WTC11 (cell line): ENCODE measurements at regions not wholly inside any gene's neighbourhood (a gene's known extent, or its start where the extent isn't known, plus 50 kb on each side); places are given as distances from the start of the nearest gene placed in this dataset.

Source experiments
- CBFB ChIP-seq: sonication (generic); formaldehyde crosslinking; IDR thresholded peaks from 2 replicates; pipeline ENCODE4 v1.8.1; 2022; ENCODE audit warnings: mild to moderate bottlenecking, low read depth, missing genetic modification reagents
- CREB1 ChIP-seq: sonication (generic); formaldehyde crosslinking; IDR thresholded peaks from 2 replicates; pipeline ENCODE4 v1.8.0; 2023; ENCODE audit warnings: mild to moderate bottlenecking, missing genetic modification reagents
- CREM ChIP-seq: sonication (generic); formaldehyde crosslinking; IDR thresholded peaks from 2 replicates; pipeline ENCODE4 v1.8.1; 2022; ENCODE audit warnings: mild to moderate bottlenecking, missing genetic modification reagents, moderate library complexity
- ELF4 ChIP-seq: sonication (generic); formaldehyde crosslinking; IDR thresholded peaks from 2 replicates; pipeline ENCODE4 v1.8.1; 2022; ENCODE audit warnings: low read depth, mild to moderate bottlenecking, moderate library complexity, missing genetic modification reagents
- FOXP1 ChIP-seq: sonication (generic); formaldehyde crosslinking; IDR thresholded peaks from 2 replicates; pipeline ENCODE4 v1.8.0; 2022; ENCODE audit warnings: missing genetic modification reagents, mild to moderate bottlenecking, moderate library complexity, borderline replicate concordance
- NFE2L1 ChIP-seq: sonication (generic); formaldehyde crosslinking; IDR thresholded peaks from 2 replicates; pipeline ENCODE4 v1.8.1; 2023; ENCODE audit warnings: missing genetic modification reagents
- TCF7 ChIP-seq: sonication (generic); formaldehyde crosslinking; IDR thresholded peaks from 2 replicates; pipeline ENCODE4 v1.8.0; 2022; ENCODE audit warnings: mild to moderate bottlenecking, low read depth, missing genetic modification reagents, moderate library complexity
- TF ChIP-seq, protein P1 (sequence below): fragments of 200-600 bp; IDR thresholded peaks from 2 replicates; pipeline ENCODE4 v1.8.0; 2022; ENCODE audit warnings: antibody characterized with exemption
- TF ChIP-seq, protein P2 (sequence below): sonication (generic); formaldehyde crosslinking; IDR thresholded peaks from 2 replicates; pipeline ENCODE4 v1.8.0; 2022; ENCODE audit warnings: missing genetic modification reagents
- TF ChIP-seq, protein P3 (sequence below): sonication (generic); formaldehyde crosslinking; IDR thresholded peaks from 2 replicates; pipeline ENCODE4 v1.8.1; 2023; ENCODE audit warnings: mild to moderate bottlenecking, missing genetic modification reagents, moderate library complexity
- TF ChIP-seq, protein P4 (sequence below): sonication (generic); formaldehyde crosslinking; IDR thresholded peaks from 2 replicates; pipeline ENCODE4 v1.8.0; 2023; ENCODE audit warnings: missing genetic modification reagents
- TF ChIP-seq, protein P5 (sequence below): sonication (generic); formaldehyde crosslinking; IDR thresholded peaks from 2 replicates; pipeline ENCODE4 v1.8.0; 2022; ENCODE audit warnings: mild to moderate bottlenecking, missing genetic modification reagents

DNA sequence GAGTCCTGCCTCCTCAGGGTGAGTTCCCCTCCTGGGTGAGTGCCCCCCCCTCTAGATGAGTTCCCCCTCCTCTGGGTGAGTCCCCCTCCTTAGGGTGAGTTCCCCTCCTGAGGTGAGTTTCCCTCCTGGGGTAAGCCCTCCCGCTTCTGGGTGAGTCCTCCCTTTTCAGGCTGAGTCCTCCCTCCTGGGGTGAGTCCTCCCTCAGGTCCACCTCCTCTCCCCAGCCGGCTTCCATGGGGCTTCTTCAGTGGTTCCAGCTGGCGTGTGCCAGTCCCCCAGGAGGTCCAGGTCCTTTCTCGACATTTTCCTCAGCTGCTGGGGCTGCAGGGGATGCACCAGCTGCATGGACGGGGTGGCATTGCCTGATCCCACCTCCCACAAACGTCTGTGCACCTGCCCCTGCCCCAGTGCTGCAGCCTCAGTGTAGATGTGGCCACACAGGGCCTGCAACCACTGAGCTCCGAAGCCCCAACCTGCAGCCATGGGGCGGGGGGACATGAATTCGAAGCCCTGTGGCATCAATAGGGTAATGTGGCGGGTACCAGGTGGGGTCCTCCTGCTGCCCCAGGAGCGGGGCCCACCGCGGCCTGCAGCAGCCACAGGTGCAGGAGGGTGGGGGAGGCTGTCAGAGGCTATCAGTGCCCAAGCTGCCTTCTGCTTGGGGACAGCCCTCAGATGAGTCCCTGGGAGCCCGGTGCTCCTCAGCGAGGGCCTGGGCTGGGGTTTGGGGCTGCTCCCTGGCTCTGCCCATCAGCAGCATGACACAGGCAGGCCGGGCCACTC lies 101.3 kb upstream of the FGF3 start:
- no peak for TF ChIP-seq CBFB (CRISPR knock-in tag)
- TF ChIP-seq, protein P1, sequence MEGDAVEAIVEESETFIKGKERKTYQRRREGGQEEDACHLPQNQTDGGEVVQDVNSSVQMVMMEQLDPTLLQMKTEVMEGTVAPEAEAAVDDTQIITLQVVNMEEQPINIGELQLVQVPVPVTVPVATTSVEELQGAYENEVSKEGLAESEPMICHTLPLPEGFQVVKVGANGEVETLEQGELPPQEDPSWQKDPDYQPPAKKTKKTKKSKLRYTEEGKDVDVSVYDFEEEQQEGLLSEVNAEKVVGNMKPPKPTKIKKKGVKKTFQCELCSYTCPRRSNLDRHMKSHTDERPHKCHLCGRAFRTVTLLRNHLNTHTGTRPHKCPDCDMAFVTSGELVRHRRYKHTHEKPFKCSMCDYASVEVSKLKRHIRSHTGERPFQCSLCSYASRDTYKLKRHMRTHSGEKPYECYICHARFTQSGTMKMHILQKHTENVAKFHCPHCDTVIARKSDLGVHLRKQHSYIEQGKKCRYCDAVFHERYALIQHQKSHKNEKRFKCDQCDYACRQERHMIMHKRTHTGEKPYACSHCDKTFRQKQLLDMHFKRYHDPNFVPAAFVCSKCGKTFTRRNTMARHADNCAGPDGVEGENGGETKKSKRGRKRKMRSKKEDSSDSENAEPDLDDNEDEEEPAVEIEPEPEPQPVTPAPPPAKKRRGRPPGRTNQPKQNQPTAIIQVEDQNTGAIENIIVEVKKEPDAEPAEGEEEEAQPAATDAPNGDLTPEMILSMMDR: no peak
- TF ChIP-seq, protein P2, sequence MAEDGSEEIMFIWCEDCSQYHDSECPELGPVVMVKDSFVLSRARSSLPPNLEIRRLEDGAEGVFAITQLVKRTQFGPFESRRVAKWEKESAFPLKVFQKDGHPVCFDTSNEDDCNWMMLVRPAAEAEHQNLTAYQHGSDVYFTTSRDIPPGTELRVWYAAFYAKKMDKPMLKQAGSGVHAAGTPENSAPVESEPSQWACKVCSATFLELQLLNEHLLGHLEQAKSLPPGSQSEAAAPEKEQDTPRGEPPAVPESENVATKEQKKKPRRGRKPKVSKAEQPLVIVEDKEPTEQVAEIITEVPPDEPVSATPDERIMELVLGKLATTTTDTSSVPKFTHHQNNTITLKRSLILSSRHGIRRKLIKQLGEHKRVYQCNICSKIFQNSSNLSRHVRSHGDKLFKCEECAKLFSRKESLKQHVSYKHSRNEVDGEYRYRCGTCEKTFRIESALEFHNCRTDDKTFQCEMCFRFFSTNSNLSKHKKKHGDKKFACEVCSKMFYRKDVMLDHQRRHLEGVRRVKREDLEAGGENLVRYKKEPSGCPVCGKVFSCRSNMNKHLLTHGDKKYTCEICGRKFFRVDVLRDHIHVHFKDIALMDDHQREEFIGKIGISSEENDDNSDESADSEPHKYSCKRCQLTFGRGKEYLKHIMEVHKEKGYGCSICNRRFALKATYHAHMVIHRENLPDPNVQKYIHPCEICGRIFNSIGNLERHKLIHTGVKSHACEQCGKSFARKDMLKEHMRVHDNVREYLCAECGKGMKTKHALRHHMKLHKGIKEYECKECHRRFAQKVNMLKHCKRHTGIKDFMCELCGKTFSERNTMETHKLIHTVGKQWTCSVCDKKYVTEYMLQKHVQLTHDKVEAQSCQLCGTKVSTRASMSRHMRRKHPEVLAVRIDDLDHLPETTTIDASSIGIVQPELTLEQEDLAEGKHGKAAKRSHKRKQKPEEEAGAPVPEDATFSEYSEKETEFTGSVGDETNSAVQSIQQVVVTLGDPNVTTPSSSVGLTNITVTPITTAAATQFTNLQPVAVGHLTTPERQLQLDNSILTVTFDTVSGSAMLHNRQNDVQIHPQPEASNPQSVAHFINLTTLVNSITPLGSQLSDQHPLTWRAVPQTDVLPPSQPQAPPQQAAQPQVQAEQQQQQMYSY (CRISPR knock-in tag): no peak
- no peak for TF ChIP-seq CREM
- TF ChIP-seq FOXP1 (CRISPR knock-in tag): no peak
- TF ChIP-seq ELF4: no peak
- TF ChIP-seq, protein P3, sequence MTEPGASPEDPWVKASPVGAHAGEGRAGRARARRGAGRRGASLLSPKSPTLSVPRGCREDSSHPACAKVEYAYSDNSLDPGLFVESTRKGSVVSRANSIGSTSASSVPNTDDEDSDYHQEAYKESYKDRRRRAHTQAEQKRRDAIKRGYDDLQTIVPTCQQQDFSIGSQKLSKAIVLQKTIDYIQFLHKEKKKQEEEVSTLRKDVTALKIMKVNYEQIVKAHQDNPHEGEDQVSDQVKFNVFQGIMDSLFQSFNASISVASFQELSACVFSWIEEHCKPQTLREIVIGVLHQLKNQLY: no peak
- TF ChIP-seq TCF7 (CRISPR knock-in tag): no peak
- TF ChIP-seq NFE2L1 (CRISPR knock-in tag): no peak
- TF ChIP-seq CREB1: no peak
- TF ChIP-seq, protein P4, sequence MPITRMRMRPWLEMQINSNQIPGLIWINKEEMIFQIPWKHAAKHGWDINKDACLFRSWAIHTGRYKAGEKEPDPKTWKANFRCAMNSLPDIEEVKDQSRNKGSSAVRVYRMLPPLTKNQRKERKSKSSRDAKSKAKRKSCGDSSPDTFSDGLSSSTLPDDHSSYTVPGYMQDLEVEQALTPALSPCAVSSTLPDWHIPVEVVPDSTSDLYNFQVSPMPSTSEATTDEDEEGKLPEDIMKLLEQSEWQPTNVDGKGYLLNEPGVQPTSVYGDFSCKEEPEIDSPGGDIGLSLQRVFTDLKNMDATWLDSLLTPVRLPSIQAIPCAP (CRISPR knock-in tag): no peak
- TF ChIP-seq, protein P5, sequence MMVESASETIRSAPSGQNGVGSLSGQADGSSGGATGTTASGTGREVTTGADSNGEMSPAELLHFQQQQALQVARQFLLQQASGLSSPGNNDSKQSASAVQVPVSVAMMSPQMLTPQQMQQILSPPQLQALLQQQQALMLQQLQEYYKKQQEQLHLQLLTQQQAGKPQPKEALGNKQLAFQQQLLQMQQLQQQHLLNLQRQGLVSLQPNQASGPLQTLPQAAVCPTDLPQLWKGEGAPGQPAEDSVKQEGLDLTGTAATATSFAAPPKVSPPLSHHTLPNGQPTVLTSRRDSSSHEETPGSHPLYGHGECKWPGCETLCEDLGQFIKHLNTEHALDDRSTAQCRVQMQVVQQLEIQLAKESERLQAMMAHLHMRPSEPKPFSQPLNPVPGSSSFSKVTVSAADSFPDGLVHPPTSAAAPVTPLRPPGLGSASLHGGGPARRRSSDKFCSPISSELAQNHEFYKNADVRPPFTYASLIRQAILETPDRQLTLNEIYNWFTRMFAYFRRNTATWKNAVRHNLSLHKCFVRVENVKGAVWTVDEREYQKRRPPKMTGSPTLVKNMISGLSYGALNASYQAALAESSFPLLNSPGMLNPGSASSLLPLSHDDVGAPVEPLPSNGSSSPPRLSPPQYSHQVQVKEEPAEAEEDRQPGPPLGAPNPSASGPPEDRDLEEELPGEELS (CRISPR knock-in tag): no peak
